ENCODE measurements at regions not wholly inside any gene's neighbourhood (a gene's known extent, or its start where the extent isn't known, plus 50 kb on each side); places are given as distances from the start of the nearest gene placed in this dataset.

DNA sequence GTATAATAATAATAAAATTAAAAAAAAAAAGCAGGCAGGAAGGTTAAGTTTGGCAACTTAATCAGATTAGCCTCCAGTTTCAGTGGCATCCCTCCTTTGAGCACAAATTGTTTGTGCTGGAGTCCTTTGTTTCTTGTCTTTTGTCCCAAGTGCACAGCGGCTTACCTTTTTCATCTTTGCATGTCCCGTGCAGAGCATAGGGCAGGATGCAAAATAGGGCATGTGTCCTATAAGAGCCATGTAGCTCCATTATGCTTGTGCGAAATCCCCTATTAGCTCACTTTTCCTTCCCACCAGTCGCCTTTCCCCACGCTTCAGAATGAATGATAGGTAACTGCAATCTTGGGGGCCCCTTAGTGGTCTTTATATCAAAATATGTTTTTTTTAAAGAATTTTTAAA is 216.8 kb downstream of the TSN start:
- no peak for DNase-seq

DNA sequence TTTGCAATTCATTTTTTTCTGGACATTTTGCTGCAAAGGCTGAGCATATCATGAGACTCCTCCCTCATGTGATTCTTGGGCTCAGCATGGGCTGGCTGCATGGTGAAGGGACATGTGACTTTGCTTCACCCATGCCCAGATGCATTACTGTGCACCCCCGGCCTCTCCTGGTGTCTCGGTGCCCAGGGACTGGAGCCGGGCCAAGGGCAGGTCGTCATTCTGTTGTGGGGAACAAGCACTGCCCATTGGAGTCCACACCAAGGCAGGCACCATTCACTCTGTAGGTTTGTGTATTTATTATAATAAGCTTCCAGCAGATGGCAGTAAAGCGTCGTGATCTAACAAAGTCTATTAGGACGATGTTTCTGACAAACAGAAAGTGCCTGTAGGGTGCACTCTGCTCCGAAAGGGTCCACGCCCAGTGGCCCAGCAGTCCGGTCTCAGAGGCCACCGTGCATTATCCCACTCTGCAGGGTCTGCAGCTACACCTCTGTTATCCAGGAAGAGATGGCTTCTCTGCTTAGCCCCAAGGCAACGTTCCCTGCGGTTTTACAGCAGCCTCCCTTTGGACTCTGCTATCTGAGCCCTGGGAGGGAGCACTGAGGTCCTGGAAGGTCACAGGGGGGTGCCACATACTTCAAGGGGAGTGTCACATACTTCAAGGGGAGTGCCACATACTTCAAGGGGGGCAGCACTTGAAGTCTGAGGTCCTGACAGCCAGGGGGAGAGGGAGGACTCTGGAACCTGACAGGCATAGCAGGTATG is 219.6 kb downstream of the TSN start:
- DNase-seq: peak; percentile 11 to 29

DNA sequence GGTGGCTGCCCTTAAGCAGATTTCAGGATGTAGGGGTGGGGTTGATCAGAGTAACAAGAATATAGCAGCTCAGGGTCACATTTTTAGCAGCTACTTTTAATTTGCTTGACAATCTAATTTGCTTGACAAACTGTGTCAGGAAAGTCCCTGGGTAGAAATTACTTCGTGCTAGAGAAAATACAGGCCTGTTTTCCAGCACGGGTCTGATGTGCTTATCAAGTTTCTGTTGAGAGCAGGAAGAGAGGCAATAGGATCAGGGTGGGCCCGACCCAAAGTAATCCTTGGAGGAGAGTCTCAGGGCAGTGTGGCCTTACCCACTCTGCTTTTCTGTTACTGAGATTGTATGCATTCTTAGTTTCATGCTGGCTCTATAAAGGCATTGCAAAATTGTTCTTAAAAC is 221.5 kb downstream of the TSN start:
- DNase-seq: no peak

DNA sequence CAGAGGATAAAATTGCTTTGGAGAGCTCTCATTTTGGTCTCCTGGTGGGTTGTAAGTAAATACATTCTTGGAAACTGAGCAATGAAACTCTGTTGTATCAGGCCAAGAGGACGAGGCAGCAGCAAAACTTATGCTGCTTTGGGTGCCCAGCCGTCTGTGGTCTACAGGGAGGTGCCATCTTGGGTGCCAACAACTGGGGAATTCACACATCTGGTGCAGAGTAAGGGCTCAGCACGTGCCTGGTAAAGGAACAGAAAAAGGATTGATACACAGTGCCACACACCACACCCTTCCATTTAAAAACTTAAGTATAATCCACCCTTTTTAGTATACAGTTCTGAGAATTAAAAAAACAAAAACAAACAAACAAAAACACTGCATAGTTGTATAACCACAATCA is 221.9 kb downstream of the TSN start:
- DNase-seq: no peak

DNA sequence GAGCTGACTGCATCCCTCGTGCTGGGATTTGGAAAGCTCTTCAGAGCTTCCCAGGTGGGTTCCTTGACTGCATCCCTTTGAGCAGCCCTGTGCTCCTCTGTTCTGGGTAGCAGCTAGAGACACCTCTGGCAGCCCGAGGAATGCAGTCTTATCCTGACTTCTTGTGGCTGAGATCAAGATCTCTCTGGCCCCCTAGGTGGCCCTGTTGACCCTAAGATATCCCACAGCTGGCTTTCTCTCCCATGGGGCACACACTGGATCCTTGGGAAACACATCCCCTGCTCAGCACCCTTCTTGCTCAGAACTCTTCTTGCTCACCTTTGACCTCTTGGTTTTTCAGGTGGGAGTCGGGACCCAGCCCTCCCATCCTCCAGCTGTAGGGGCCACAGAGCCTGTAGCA is 237.2 kb downstream of the TSN start:
- DNase-seq: no peak

DNA sequence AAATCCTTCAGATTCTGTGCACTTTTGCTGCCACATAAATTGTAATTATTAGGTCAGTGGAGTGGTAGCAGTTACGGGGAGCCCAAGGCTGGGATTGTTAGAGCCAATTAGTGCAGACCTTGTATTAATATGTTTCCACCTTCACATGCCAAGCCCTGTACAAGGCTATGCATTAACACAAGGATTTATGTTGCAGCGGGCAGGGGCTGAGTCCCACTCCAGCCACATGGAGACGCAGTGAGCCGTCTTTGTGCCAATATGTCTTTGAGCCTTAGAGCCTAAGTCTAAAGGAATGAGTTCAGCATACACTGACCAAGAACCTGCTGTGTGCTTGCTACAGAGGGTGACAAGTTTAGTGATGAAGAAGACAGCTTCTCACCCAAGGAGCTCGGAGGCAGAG is 238.2 kb downstream of the TSN start:
- DNase-seq: no peak

DNA sequence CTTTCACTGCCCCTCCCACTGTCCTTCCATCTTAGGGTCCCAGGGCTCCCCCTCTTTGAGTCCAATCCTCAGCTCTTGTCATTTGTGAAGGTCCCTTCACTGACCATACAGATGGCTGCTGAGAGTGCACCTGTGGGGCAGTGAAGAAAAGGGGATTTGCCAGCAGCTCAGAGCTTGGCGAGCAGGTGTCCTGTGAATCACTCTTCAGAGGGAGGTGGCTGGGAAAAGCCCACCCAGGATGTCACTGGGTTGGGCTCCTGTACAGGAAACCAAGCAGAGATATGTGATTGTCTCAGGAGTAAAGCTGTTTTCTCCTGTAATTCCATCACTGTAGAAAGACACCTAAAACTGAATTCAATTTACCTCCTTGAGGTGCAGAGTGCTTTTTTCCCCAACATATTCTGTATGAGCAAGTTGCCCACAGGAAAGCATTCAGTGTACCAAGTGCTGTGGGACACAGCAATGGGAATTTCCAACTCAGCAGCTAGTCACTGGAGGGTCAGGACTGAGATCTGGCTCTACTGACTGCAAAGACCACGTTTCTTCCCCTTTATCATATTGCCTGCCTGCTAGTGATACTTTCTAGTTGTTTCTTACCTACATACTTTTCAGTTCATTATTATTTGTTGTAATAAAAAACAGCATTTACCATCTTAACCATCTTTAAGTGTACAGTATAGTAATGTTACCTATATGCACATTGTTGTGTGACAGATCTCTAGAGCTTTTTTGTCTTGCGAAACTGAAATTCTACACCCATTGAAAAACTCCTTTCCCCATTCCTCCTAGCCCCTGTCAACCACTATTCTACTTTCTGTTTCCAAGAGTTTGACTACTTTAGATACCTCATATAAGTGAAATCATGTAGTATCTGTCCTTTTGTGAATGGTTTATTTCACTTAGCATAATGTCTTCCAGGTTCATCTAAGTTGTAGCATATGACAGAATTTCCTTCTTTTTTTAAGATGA is 239.1 kb downstream of the TSN start:
- DNase-seq: no peak

DNA sequence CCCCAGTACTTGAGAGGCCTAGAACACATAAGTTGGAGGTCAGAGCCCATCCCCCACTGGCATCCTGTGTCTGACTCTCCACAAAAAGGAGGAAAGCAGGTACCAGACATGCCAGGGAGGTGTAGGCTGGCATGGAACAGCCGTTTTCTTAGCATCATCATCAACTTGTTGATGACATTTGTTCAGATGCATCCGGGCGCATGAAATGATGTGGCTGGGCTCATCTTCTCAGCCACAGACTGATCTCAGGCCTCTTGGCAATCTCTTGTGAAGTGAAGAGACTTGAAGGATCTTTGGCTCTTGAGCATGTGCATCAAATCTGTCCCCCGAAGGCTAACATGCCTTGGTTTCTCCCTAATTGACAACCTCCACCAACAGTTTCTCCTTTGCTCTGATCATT is 243.3 kb downstream of the TSN start:
- DNase-seq: no peak

DNA sequence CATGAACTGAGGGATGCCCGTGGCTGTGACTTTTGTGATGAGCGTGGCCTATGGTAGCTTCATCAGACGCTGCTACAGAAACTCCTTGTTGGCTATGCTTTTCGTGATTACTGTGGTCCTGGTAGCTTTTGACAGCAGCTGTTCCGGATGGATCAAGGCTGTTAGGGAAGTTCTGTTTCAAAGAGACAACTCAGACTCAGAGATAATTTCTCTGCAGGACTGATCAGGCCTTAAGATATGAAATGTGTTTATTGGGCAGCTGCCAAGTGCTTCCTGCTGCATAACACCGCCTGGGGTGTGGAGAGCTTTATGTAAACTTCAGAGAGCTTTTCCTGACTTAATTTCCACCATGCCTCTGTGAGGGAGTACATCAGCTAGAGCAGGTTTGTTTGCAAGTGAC is 243.8 kb downstream of the TSN start:
- no peak for DNase-seq

DNA sequence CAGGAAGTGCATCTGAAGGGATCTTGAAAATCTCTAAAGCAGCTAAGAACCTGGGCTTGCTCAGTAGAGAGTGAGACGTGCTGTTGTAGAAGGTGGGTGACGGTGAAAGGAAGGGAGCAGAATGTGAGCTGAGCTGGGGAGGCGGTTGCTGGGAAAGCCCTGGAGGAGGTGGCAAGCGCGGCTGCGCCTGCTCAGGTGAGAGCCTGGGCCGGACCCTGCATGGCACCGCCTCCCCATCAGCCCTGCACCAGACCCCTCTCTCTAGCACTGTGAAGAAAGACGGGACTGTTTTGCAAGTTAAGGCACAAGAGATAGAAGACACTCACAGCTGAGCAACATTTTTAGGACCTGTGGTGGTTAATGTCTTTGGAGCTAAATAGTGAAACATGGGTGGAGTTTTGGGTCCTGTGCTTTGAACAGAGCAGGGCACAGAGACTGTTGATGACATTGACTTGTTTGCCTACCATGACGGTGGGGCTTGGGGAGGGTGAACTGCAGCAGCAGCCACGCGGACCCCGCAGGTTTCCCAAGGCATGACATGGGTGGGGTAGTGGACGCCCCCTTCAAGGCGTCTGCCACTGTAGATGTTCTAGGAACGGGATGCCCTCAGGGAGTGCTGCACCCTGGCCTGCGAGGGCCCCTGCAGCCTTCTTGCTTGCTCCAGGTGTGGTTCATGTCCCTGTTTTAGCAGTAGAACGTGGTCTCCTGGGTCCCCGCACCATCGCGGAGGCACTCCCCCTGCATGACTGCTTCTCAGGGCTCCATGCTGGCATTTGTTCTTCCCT is 245.3 kb downstream of the TSN start:
- DNase-seq: no peak

DNA sequence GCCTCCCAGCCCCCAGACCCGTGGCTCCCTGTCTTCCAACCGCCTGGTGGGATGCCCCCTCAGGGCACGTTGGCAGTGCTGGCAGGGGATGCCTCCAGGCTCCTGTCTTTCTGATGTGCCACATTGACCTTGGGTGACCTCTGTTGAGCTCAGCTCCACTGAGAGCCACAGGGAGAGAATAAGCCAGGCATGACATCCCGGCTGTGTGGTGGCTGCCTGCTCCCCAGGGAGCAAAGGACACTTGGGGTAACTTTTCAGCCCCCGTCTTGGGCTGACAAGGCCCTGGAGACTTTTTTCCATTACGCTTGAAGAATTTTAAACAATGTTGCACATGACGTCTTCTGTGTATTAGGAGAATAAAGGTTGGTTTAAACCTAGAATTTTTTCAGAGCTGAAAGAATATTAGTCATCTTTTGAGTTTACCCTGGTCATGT is 246.0 kb downstream of the TSN start:
- DNase-seq: no peak

DNA sequence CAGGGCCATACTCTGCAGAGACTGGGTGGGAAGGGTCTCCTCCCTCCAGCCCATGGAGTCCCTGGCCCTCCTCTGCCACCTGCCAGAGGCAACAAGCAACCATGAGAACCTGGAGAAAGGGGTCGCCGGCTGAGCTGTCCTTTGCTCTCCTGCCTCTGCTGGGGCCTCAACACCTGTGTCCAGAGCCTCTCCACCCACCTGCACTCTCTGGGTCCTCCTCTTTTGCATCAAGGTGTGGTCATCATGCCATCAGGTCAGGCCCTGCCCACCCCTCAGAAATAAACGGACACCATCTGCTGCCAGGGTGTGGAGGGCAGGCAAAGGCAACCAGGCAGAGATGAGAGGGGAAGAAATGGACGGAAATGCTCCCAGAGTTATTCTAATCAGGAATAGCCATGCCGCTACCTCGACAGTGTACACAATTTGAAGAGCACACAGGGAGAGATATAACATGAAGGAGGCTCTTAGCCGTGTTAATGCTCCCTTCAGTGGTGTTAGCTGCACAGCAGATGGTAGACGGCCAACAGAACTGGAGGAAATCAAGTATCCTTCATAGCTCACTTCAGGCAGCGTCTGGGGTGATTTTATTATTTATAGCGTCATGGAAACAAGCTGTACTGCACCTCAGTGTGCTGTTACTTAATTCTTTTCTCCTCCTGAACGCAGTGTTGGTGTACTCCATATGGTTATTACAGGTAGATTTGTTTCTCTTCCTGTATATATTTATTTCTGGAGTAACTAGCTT is 247.9 kb downstream of the TSN start:
- DNase-seq: no peak

DNA sequence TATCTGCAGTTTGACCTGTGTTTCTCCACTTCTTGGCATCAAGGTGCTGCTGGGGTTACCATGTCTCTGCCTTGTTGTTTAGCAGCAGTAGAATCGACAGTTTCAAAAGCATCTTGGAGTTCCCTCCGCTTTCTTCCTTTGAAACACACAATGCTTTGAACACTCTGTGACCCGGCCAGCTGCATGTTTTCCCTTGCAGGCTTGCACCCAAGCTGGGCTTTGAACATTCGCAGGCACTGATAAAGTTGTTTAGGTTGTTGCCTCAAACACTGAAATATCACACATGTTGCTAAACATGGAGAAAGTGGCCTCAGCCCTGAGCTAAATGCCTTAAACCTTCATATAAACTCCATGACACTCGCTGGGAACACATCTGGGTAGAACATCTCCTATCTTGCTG is 251.7 kb downstream of the TSN start:
- DNase-seq: no peak

DNA sequence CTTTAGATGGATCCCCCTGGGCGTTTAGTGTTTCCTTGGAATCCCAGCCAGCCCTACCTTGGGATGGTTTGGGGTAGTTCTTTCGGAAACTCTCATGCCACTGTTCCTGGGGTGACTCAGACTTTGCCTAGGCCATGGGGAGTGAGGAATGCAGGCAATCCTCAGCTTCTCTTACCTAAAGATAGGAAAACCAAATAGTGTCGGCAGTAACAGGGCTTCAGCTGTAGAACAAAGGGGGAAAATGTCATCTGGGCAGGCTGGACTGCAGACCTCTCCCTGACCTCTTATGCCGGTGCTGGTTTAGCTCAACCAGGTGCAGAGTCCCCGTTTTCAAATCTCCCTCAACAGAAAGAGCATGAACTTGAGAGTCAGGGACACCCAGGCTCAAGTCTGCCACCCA is 252.1 kb downstream of the TSN start:
- no peak for DNase-seq

DNA sequence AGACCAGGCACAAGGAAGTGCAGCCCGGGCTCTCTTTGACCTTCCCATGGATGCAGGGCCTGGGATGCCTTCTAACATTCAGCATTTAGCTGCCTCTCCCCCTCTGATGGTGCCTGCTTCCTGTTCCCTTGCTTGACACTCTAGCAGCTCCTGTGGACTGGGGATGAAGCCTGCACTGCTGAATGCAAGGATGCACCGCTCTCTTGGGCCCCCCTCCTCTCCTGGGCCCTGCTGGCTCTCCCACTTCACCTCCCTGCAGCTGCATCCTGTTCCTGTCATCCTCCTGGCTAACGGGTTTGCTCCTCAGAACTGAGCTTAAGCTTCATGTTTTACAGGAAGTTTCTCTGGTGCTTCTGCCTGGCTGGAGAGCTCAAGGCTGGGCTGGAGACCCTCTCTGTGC is 254.1 kb downstream of the TSN start:
- DNase-seq: no peak

DNA sequence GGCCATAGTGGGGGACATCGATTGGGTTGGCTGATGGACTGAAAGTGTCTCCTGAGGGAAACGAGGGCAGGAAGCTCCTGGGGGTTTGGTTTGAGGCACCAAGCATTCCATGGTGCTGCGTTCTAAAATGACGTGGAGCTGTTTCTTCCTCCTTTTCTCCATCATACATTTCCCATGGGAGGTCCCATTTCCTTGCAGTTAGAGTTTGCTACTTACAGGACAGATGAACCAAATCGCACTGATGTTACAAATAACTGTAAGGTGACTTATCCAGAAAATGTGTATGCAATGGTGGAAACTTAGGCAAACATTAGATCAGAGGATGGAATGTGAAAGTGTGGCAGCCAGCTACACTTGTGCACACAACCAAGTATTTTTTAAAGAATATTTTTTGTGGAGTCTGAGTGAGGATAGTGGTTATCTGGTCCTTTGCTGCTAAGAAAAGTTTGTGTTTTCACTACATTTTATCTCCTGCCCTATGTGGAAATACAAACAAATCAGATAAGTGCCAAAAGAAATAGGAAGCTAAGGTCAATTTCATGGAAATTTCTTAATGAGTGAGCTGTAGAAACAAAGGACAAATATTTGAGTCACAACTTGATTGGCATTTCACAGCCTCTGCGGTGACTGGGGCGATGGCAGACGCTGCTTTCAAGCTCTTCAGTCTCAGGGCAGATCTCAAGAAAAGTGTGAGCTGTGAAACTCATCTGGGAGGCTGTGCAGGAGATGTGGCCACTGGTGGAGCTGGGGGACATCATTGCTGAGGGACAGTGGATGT is 256.2 kb downstream of the TSN start:
- DNase-seq: no peak

DNA sequence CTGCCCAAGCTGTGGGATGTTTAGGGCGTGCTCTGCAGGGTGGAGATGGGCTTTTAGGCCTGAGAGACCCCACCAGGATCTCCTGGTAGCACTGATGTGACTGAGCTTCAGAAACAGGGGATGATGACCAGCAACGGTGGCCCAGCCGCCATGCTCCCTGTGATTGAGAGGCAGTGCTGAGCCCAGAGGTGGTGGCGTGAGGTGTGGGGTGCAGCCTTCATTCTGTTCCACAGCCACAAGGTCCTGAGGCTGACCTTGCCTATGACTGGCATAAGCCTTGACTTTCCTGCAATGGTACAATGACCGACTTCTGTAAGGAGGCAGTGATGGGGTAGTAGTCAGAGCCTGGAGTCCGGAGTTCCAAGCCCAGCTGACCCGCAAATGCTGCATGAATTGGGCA is 263.3 kb downstream of the TSN start:
- DNase-seq: no peak

DNA sequence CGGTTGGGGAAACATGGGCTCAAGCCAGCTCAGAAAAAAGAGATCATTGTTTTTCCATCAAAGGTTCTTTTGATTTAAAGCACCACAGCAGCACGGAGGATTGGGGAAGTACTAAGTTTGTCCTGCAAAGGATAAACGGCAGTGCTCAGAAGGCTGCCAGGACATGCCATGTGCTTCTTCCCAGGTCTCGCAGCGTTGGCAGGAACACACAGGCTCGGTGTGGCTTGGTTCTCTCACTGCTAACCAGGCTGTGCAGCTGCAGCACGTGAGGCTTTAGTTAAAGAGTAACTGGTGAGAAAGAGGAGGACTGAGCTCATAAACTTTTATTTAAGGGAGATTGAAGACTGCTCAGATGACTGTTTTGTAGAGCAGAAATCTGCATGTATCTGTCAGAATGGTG is 264.3 kb downstream of the TSN start:
- DNase-seq: no peak

DNA sequence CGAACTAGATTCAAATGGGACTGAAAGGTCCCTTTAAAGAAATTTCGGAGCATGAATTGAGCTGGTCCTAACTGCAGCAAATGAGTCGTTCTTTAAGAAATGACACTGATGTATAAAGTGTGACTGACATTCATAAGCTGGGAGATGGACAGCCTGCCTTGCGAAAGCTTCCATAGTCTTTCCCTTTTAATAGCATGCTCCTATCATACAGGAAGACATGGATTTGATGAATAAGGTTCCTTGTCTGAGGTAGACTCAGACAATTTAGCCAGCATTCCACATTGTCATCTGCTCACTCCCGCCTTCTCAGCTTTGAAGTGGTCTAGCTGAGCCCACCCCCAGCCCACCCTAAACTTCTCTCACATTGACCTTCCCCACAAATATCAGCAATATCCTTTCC is 264.9 kb downstream of the TSN start:
- no peak for DNase-seq

DNA sequence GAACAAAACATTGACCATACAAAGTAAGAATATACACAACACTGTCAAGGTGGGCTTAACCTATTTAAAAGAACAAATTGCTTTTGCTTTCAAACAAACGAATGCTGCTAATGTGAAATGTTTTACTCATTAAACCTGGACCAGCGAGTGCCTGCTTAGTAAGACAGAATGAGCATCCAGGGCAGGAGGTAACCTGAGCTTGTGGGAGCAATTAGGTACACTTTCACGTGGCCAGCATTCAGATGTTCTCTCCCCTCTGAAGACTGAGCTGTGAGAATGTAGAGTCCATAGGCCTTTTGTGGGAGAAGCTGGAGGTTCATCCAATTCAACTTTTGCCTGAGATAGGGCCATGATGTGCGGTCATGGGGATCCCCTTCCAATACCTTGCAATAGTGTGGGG is 266.5 kb downstream of the TSN start:
- no peak for DNase-seq

DNA sequence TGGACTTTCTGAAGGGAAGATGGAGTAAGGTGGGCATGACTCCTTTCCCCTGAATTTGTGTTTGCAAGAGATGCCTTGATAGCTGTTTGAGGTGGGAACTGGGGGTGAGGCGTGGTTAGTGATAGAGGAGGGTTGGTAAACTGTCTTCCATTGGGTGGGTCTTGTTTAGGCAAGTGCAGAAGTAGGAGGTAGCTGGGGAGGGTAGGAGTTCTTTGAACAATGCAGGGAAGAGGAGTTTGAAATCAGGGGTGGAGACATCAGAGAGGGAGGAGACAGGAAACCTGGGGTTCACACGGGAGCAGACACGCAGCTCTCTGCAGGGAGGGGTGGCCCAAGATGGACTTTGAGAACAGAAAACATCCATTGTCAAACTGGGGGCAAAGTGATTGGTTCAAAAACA is 267.1 kb downstream of the TSN start:
- DNase-seq: no peak

Measured in activated CD4-positive, alpha-beta T cell treated with anti-CD3 and anti-CD28 coated beads, Interleukin-2, amount 50 U/mL, for 48 hours (primary cell).